ENCODE measurements at regions not wholly inside any gene's neighbourhood (a gene's known extent, or its start where the extent isn't known, plus 50 kb on each side); places are given as distances from the start of the nearest gene placed in this dataset.

DNA sequence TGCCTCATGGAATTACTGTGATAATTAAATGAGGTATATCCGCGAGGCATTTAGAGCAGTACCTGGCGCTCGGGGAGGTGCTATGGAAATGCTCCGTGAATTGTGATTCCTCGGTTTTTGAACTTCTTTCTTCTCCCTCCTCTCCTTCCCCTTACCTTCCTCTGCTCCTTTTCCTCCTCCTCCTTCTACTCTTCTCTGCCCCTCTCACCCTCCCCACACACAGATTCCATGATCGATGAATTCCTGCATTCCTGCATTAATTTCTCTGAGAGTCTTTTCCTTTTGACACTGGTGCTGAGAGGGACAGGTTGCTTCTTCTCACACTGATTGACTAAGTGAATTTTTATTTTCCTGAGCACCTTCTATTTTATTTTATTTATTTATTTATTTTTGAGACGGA lies 101.2 kb upstream of the RGMA start:
- H2BK15ac ChIP-seq (replicated peaks; ENCODE audit: low read depth) = no peak overlapping the region
- H3K79me2 ChIP-seq (ENCODE audit: control insufficient read depth, insufficient read depth, low read length) = no peaks in the 10 kb centered on the region
- no peaks in the 10 kb centered on the region for H3K4me1 ChIP-seq (ENCODE audit: control insufficient read depth, low read depth, low read length)
- no peak overlapping the region for H2AK5ac ChIP-seq (ENCODE audit: low read length)
- H2BK5ac ChIP-seq (ENCODE audit: low read length) = no peak overlapping the region
- H3K79me1 ChIP-seq (ENCODE audit: low read length) = no peaks in the 10 kb centered on the region
- no peak overlapping the region for H3K56ac ChIP-seq (ENCODE audit: low read length)
- H3K18ac ChIP-seq (ENCODE audit: low read length) = no peak overlapping the region
- no peaks in the 10 kb centered on the region for H3K27me3 ChIP-seq (ENCODE audit: insufficient read depth, low read length, poor library complexity)
- H3K9ac ChIP-seq (ENCODE audit: low read length) = no peak overlapping the region
- DNase-seq = no peak
- no peak overlapping the region for H2BK120ac ChIP-seq (ENCODE audit: low read depth, low read length)
- H3K4me2 ChIP-seq (ENCODE audit: low read length) = no peak overlapping the region
- H4K8ac ChIP-seq (ENCODE audit: low read depth, low read length) = no peak overlapping the region
- no peak overlapping the region for H3K4me3 ChIP-seq (ENCODE audit: low read length)
- H3K4ac ChIP-seq (ENCODE audit: low read depth, low read length) = no peak overlapping the region
- no peaks in the 10 kb centered on the region for H3K36me3 ChIP-seq (ENCODE audit: control insufficient read depth, insufficient read depth, low read length)
- no CpG with 5 or more reads among the region's 8 CpGs for WGBS (ENCODE audit: extremely low coverage, insufficient coverage, low lambda C conversion rate)
- H4K5ac ChIP-seq (ENCODE audit: low read length) = no peak overlapping the region
- H3K23ac ChIP-seq (ENCODE audit: low read length) = no peak overlapping the region
- H3K27ac ChIP-seq (ENCODE audit: low read depth, low read length) = no peak overlapping the region

DNA sequence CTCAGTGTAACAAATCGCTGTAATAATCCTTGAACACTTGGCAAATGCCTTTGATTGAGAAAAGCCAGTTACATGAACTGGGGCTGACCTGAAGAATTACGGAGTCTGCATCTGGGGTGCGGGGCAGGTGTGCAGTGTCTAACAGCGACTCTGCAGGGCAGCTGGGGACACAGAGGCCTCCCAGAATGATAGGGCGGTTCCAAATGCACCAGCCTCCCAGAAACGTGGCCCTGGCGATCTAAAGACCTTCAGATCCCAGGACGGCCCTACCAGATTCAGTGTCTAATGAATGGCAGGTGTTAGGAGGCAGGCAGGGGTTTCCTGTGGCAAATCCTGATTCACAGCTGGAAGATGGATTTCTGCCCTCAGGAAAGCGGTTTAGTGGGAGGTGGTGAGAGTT lies 100.5 kb upstream of the RGMA start:
- no peaks in the 10 kb centered on the region for H3K79me1 ChIP-seq (ENCODE audit: low read length)
- H4K5ac ChIP-seq (ENCODE audit: low read length) = no peak overlapping the region
- WGBS (ENCODE audit: extremely low coverage, insufficient coverage, low lambda C conversion rate) = no CpG with 5 or more reads among the region's 9 CpGs
- H3K36me3 ChIP-seq (ENCODE audit: control insufficient read depth, insufficient read depth, low read length) = no peaks in the 10 kb centered on the region
- H3K56ac ChIP-seq (ENCODE audit: low read length) = no peak overlapping the region
- H3K27me3 ChIP-seq (ENCODE audit: insufficient read depth, low read length, poor library complexity) = no peaks in the 10 kb centered on the region
- H2BK120ac ChIP-seq (ENCODE audit: low read depth, low read length) = no peak overlapping the region
- DNase-seq = no peak
- no peak overlapping the region for H2BK5ac ChIP-seq (ENCODE audit: low read length)
- H2AK5ac ChIP-seq (ENCODE audit: low read length) = no peak overlapping the region
- H3K4me2 ChIP-seq (ENCODE audit: low read length) = no peak overlapping the region
- H3K4ac ChIP-seq (ENCODE audit: low read depth, low read length) = no peak overlapping the region
- no peaks in the 10 kb centered on the region for H3K79me2 ChIP-seq (ENCODE audit: control insufficient read depth, insufficient read depth, low read length)
- H3K18ac ChIP-seq (ENCODE audit: low read length) = no peak overlapping the region
- H4K8ac ChIP-seq (ENCODE audit: low read depth, low read length) = no peak overlapping the region
- no peak overlapping the region for H2BK15ac ChIP-seq (replicated peaks; ENCODE audit: low read depth)
- no peak overlapping the region for H3K9ac ChIP-seq (ENCODE audit: low read length)
- H3K27ac ChIP-seq (ENCODE audit: low read depth, low read length) = no peak overlapping the region
- no peaks in the 10 kb centered on the region for H3K4me1 ChIP-seq (ENCODE audit: control insufficient read depth, low read depth, low read length)
- no peak overlapping the region for H3K4me3 ChIP-seq (ENCODE audit: low read length)
- H3K23ac ChIP-seq (ENCODE audit: low read length) = no peak overlapping the region

DNA sequence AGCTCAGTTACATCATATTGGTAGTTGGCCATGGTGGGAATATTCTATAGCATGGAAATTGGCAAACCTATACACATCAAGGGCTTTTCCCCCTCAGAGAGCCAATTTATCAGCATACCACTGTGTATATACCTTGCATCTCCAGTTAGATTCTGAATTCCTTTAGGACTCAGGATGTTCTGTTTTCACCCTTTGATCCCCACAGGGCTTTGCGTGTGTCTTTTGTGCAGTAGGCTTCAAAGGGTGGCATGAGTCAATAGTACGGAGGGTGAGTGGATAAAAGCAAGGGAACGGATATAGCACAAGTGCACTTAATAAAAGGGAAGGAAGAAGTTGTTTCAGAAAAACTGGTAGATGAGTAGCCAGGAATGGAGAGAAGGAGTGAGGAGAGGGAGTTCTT lies 99.2 kb upstream of the RGMA start:
- Histone ChIP-seq H3K4me3 (ENCODE audit: low read length) (no peak overlapping the region), H3K4me1 (ENCODE audit: control insufficient read depth, low read depth, low read length) (no peaks in the 10 kb centered on the region)

DNA sequence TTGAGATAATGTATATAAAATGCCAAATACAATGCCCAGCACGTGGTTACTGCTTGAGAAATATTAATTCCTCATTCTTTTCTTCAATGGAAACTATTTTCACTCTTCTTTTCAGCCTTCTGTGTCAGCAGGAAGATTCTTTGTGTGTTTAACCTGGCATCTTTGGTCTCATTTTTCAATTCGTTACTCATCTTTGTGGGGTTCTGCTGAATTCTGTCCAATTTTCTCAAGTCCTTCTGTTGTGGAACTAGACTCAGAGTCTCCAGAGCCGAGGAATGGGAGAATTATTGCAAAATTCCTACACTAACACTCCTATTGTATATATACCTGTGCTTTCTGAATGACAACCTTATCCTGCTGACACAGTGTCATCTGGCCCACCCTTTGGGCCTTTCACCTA lies 96.8 kb upstream of the RGMA start:
- H2BK5ac ChIP-seq (ENCODE audit: low read length) = no peak overlapping the region
- no CpG with 5 or more reads among the region's 3 CpGs for WGBS (ENCODE audit: extremely low coverage, insufficient coverage, low lambda C conversion rate)

More for the DNA sequence above, 99.2 kb upstream of the RGMA start:
- H3K18ac ChIP-seq (ENCODE audit: low read length) = no peak overlapping the region
- H3K4ac ChIP-seq (ENCODE audit: low read depth, low read length) = no peak overlapping the region
- H4K5ac ChIP-seq (ENCODE audit: low read length) = no peak overlapping the region
- H3K27me3 ChIP-seq (ENCODE audit: insufficient read depth, low read length, poor library complexity) = no peaks in the 10 kb centered on the region
- no CpG with 5 or more reads among the region's 3 CpGs for WGBS (ENCODE audit: extremely low coverage, insufficient coverage, low lambda C conversion rate)
- no peak overlapping the region for H3K4me2 ChIP-seq (ENCODE audit: low read length)
- no peak for DNase-seq
- no peaks in the 10 kb centered on the region for H3K79me1 ChIP-seq (ENCODE audit: low read length)
- H2BK120ac ChIP-seq (ENCODE audit: low read depth, low read length) = no peak overlapping the region
- H3K79me2 ChIP-seq (ENCODE audit: control insufficient read depth, insufficient read depth, low read length) = no peaks in the 10 kb centered on the region
- H2BK15ac ChIP-seq (replicated peaks; ENCODE audit: low read depth) = no peak overlapping the region
- no peak overlapping the region for H4K8ac ChIP-seq (ENCODE audit: low read depth, low read length)
- H2AK5ac ChIP-seq (ENCODE audit: low read length) = no peak overlapping the region
- no peak overlapping the region for H3K27ac ChIP-seq (ENCODE audit: low read depth, low read length)
- H3K36me3 ChIP-seq (ENCODE audit: control insufficient read depth, insufficient read depth, low read length) = no peaks in the 10 kb centered on the region
- no peak overlapping the region for H2BK5ac ChIP-seq (ENCODE audit: low read length)
- H3K9ac ChIP-seq (ENCODE audit: low read length) = no peak overlapping the region
- no peak overlapping the region for H3K23ac ChIP-seq (ENCODE audit: low read length)
- no peak overlapping the region for H3K56ac ChIP-seq (ENCODE audit: low read length)

DNA sequence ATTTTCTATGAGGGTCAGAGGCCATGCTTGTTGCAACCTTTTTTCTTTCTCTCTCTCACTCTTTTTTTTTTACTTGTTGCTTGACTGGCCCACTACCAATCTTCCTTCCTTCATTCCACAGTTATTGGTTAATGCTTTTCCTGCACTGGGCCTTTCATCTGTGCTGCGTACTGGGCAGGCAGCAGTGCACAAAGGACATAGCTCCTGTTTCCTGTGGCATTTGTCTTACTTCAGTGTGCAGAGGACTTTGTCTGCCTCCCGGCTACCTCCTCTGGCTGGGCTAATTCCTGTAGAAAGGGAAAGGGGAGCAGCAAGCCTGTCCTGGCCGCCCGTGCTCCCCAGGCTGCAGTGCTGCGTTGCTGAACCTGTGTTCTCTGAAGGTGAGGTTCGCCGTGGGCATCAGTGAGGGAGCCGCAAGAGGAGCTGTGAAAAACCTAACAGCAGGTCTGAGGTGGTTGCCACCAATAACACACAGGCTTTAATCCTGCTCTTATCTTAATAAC lies 93.7 kb upstream of the RGMA start:
- Histone ChIP-seq H3K27me3 (ENCODE audit: insufficient read depth, low read length, poor library complexity) (no peaks in the 10 kb centered on the region), H3K4me1 (ENCODE audit: control insufficient read depth, low read depth, low read length) (peaks cover 4% of the 10 kb centered on the region), H3K23ac (ENCODE audit: low read length) (no peak overlapping the region), H3K4me2 (ENCODE audit: low read length) (no peak overlapping the region), H2BK120ac (ENCODE audit: low read depth, low read length) (no peak overlapping the region), H3K27ac (ENCODE audit: low read depth, low read length) (no peak overlapping the region), H3K79me1 (ENCODE audit: low read length) (no peaks in the 10 kb centered on the region), H3K36me3 (ENCODE audit: control insufficient read depth, insufficient read depth, low read length) (no peaks in the 10 kb centered on the region), H3K4ac (ENCODE audit: low read depth, low read length) (no peak overlapping the region), H2AK5ac (ENCODE audit: low read length) (no peak overlapping the region), H2BK5ac (ENCODE audit: low read length) (no peak overlapping the region), H3K18ac (ENCODE audit: low read length) (no peak overlapping the region), H4K8ac (ENCODE audit: low read depth, low read length) (no peak overlapping the region), H4K5ac (ENCODE audit: low read length) (no peak overlapping the region), H3K9ac (ENCODE audit: low read length) (no peak overlapping the region), H3K56ac (ENCODE audit: low read length) (no peak overlapping the region), H3K79me2 (ENCODE audit: control insufficient read depth, insufficient read depth, low read length) (no peaks in the 10 kb centered on the region), H2BK15ac (replicated peaks; ENCODE audit: low read depth) (no peak overlapping the region), H3K4me3 (ENCODE audit: low read length) (no peak overlapping the region)
- WGBS (ENCODE audit: extremely low coverage, insufficient coverage, low lambda C conversion rate) = no CpG with 5 or more reads among the region's 8 CpGs
- no peak for DNase-seq

More for the DNA sequence above, 96.8 kb upstream of the RGMA start:
- Histone ChIP-seq H3K56ac (ENCODE audit: low read length) (no peak overlapping the region), H2AK5ac (ENCODE audit: low read length) (no peak overlapping the region), H3K4me2 (ENCODE audit: low read length) (no peak overlapping the region), H2BK120ac (ENCODE audit: low read depth, low read length) (no peak overlapping the region), H3K79me1 (ENCODE audit: low read length) (no peaks in the 10 kb centered on the region), H3K23ac (ENCODE audit: low read length) (no peak overlapping the region), H3K9ac (ENCODE audit: low read length) (no peak overlapping the region), H4K5ac (ENCODE audit: low read length) (no peak overlapping the region), H3K18ac (ENCODE audit: low read length) (no peak overlapping the region), H3K27me3 (ENCODE audit: insufficient read depth, low read length, poor library complexity) (no peaks in the 10 kb centered on the region), H2BK15ac (replicated peaks; ENCODE audit: low read depth) (no peak overlapping the region), H4K8ac (ENCODE audit: low read depth, low read length) (no peak overlapping the region), H3K36me3 (ENCODE audit: control insufficient read depth, insufficient read depth, low read length) (no peaks in the 10 kb centered on the region), H3K4me1 (ENCODE audit: control insufficient read depth, low read depth, low read length) (no peaks in the 10 kb centered on the region), H3K27ac (ENCODE audit: low read depth, low read length) (no peak overlapping the region), H3K79me2 (ENCODE audit: control insufficient read depth, insufficient read depth, low read length) (no peaks in the 10 kb centered on the region), H3K4ac (ENCODE audit: low read depth, low read length) (no peak overlapping the region), H3K4me3 (ENCODE audit: low read length) (no peak overlapping the region)
- no peak for DNase-seq

DNA sequence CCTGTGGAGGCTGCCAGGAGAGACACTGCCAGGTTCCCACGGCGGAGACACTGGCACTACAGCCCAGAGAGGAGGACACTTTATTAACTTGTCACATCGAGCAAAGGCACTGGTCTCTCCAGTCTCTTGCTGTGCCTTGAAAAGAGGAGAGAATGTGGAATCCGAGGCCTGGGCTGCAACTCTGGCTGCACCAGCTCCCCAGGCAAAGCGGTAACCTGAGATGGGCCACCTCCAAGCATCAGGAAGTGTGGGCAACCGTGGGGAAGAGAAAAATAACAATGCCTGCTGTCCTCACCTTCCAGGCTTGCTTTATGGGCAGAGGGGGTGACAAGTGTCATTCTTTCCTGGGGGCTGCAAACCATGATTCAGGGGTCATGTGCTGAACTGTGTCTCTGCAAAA lies 91.6 kb upstream of the RGMA start:
- H4K5ac ChIP-seq (ENCODE audit: low read length) = no peak overlapping the region
- H3K27ac ChIP-seq (ENCODE audit: low read depth, low read length) = no peak overlapping the region
- DNase-seq = peak; percentile 69
- H3K4me3 ChIP-seq (ENCODE audit: low read length) = no peak overlapping the region
- H3K36me3 ChIP-seq (ENCODE audit: control insufficient read depth, insufficient read depth, low read length) = no peaks in the 10 kb centered on the region
- H2BK15ac ChIP-seq (replicated peaks; ENCODE audit: low read depth) = no peak overlapping the region
- H3K27me3 ChIP-seq (ENCODE audit: insufficient read depth, low read length, poor library complexity) = no peaks in the 10 kb centered on the region
- no peak overlapping the region for H2BK120ac ChIP-seq (ENCODE audit: low read depth, low read length)
- H3K4ac ChIP-seq (ENCODE audit: low read depth, low read length) = no peak overlapping the region
- H3K56ac ChIP-seq (ENCODE audit: low read length) = no peak overlapping the region
- H3K79me2 ChIP-seq (ENCODE audit: control insufficient read depth, insufficient read depth, low read length) = no peaks in the 10 kb centered on the region
- H3K18ac ChIP-seq (ENCODE audit: low read length) = no peak overlapping the region
- no CpG with 5 or more reads among the region's 6 CpGs for WGBS (ENCODE audit: extremely low coverage, insufficient coverage, low lambda C conversion rate)
- no peak overlapping the region for H3K9ac ChIP-seq (ENCODE audit: low read length)
- no peak overlapping the region for H3K4me2 ChIP-seq (ENCODE audit: low read length)
- peaks cover 4% of the 10 kb centered on the region for H3K4me1 ChIP-seq (ENCODE audit: control insufficient read depth, low read depth, low read length)
- H3K79me1 ChIP-seq (ENCODE audit: low read length) = no peaks in the 10 kb centered on the region
- H2AK5ac ChIP-seq (ENCODE audit: low read length) = no peak overlapping the region
- H3K23ac ChIP-seq (ENCODE audit: low read length) = no peak overlapping the region
- H4K8ac ChIP-seq (ENCODE audit: low read depth, low read length) = no peak overlapping the region
- H2BK5ac ChIP-seq (ENCODE audit: low read length) = no peak overlapping the region
